HG02759 (cell line): ENCODE measurements at regions not wholly inside any gene's neighbourhood (a gene's known extent, or its start where the extent isn't known, plus 50 kb on each side); places are given as distances from the start of the nearest gene placed in this dataset.
"Not testable (repeated sequence)": the region's sequence is repeated elsewhere in the genome, so short reads cannot be mapped to it uniquely, and the experiment has no call there.

Experiments
- ATAC-seq: cut with Tn5 transposase; IDR thresholded peaks from one replicate; pipeline ENCODE4 v1.9.1; 2021; ENCODE audit warnings: mild to moderate bottlenecking, moderate library complexity; ENCODE audit not compliant: unreplicated experiment

DNA sequence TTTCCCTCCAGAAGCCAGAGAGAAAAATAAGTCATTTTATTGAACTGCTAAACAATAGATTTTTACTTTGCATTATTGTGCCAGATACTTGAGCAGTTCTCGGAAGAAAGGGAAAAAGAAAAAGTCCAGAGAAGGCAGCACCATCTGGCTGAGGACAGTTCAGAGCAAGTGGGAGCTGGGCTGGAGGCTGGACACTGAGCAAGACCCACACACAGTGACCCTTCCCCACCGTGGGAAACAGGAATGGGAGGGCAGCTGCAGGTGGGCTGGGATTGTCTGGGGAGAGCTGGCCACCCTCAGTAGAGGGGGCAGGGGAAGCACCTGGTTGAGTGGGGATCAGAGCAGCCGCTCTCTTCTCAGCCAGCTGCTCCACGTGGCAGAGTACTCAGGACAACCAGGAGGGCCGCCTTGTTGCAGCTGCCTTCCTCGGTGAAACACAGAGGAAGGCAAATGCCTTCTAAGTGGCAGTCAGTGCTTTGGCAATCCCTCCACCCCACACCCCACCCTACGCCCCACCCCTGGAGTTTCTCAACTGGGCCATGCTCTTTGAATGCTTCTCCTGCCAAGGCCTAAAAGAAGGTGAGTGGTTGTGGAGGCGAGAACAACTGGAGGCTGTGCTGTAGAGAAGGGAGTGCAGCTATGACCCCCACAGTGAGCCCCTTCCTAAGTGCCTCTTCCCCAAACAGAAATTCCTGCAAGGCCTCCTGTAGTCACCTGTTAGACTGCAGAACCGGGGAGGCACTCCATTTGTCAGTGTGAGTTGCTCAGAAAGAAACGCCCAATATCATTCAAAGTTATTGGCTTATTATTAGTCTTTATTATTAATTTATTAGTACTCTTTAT lies 179.3 kb downstream of the ZIC5 start:
- ATAC-seq = no peak

DNA sequence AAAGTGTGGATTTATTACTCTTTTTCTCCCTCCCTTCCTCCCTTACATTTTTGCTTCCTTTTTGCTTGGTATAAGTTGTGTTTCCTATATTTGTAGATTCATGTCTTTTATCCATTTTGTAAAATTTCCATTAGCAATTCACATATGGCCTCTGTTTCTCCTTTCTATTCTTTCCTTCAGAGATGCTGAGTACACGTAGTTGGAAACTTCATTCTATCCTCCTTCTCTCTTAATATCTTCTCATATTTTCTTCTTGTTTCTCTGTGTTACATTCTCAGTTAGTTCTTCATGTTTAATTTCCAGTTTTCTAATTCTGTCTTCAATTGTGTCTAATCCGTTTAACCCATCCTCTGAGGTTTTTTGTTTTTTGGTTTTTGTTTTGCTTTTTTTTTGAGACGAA lies 188.9 kb downstream of the ZIC5 start:
- ATAC-seq = no peak

DNA sequence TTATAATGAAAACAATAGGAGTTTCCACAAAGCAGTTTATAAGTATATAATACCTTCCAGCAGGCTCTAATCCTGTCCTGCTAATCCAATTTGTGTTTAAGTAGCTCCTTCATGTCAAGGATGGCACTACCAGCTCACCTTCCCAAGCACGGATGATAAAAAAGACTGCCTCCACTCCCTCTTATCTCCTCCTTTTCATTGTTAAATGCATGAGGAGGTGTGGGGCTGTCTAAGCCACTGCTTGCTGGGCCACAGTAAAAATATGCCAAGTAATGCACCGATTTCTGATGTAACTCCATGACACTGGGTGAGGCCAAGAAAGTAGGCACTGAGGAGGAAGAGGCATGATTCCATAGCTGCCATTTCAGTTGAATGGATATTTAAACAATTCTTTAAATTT lies 193.1 kb downstream of the ZIC5 start:
- no peak for ATAC-seq

DNA sequence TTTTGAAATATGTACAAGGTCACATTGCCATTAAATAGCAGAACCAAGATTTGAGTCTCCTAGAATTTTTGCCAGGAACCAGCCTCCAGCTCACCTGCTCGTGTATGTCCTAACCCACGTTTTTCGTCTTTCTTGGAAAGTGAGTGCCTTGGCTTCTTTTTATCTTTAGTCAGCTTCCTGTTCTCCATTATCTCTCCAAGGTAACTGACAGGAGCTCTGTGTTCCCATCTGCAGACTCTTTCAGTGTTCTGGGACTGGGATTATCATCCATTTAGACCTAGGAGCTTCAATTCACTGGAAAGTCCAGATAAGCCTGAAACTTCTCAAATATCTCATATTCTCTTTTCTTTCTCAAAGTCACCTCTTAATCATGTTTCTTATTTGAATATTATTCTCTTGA lies 193.7 kb downstream of the ZIC5 start:
- no peak for ATAC-seq

DNA sequence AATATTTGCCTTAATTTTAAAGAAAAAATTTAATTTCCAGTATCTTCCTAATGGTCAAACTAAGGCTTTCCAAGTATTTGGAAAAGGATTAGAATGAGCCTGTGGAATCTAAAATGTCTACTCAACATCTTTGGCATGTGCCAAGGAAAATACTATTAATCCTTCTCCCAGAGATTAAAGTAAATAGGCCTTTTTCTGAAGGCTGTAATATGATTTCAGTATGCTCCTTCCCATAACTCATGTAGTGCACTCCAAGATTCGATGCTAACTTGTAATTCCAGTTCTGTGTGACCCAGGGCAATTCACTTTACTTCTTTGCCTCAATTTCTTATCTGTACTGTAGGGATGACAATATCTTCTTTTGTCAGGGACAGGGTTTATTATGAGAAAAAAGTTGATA lies 196.9 kb downstream of the ZIC5 start:
- no peak for ATAC-seq

DNA sequence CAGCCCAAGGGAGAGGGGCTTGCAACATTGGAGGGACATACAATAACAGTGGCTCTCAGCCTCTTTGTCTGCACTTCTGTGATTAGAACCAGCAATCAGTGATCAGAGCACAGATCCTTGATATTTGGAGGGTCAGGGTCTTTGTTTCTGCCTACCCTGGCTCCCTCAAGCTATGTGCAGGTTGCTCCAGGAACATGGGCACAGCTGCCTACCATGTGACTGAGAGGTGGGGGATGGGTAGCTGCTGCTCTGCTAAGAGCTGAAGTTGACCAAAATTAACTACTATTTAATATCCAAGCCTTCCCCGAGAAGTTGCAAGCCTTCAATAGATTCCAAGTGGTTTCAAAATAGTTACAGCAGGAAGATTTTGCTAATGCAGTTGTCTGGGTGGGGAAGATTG lies 202.6 kb downstream of the ZIC5 start:
- no peak for ATAC-seq

DNA sequence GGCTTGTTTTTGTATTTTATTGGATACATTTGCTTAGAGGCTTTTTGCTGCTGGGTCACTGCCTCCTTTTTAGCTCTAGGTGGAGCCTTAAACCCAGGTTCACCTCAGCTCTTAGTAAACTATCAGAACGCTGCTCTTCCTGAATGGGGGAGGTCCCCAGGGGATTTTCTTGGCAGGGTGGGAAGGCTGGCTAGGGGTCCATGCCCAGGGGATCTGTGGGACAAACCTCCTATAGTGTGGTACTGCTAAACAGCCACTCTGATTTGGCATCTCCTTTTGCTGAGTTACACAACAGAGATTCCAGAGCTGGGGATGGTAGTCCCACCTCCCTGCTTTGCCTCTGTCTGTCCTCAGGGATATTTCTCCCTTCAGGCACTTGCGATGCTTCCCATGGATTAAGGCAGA lies 204.9 kb downstream of the ZIC5 start:
- ATAC-seq = no peak

DNA sequence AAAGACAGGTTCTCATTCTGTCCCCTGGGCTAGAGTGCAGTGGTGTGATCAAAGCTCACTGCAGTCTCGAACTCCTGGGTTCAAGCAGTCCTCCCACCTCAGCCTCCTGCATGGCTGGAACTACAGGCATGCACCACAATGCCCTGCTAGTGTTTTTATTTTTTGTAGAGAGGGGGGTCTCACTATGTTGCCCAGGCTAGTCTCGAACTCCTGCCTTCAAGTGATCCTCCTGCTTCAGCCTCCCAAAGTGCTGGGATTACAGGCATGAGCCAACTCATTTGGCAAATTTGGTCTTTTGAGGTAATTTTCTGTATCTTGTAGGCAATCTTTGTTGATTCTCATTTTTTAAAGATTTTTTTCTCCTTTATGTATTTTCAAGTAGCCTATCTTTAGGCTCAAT lies 205.7 kb downstream of the ZIC5 start:
- ATAC-seq = no peak

DNA sequence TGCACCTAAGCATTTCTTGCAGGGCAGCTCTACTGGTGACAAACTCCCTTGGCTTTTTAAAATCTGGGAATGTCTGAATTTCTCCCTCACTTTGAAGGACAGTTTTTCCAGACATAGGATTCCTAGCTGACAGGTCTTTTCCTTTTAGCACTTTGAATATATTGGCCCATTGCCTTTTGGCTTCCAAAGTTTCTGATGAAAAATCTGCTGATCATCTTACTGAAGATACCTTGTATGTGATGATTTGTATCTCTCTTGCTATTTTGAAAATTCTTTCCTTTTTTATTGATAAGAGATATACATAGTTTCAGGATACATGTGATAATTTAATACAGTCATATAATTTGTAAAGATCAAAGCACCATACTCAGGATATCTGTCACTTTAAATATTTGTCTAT lies 211.1 kb downstream of the ZIC5 start:
- ATAC-seq = no peak

DNA sequence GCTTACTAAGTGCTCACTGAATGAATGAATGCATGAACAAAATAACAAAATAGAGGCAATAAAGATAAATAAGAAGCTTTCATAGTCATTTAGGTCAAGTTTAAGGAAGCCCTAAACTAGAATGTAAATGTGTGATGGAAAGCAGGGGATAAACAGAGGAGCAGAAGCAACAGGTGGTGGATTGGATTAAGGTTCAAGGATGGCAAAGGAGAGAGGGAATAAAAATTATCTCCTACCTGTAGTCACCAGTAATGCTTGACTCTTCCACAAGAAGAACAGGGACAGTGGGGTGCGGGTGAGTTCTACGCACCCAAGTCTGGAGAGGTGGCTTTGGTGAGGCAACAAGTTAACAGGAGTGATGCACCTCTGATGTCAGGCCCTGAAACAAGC lies 212.4 kb downstream of the ZIC5 start:
- ATAC-seq = no peak

DNA sequence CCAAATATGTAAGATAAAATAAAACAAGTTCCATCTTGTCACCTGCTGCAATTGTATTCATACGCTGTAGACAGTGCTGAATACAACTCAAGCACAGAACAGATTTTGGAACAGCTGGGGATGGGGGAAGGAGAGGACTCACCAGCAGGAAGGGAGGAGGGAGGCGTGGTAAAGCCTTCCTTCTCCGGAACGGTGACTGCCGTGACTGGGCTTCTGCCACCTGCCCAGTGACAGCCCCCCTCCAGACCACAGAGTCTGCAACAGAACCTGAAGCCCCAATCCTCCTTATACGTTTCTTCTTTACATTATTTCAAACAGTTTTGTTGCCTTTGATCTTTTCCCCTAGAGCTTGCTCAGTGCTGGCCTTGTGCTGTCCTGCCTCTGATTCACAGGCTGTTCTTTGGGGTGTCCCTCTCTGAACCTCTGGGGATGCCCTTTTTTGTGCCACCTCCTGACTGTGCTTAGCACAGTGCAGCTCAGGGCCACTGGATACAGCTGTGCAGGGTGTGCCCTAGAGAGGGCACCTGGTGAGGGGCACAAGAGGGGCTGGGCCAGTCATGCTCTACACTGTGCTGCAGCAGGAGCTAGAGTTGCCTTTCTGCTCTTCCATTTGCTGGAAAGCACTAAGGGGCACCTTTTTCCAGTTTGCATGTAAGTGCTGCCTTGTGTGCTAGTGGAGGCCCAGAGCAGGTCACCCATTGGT lies 213.0 kb downstream of the ZIC5 start:
- no peak for ATAC-seq

DNA sequence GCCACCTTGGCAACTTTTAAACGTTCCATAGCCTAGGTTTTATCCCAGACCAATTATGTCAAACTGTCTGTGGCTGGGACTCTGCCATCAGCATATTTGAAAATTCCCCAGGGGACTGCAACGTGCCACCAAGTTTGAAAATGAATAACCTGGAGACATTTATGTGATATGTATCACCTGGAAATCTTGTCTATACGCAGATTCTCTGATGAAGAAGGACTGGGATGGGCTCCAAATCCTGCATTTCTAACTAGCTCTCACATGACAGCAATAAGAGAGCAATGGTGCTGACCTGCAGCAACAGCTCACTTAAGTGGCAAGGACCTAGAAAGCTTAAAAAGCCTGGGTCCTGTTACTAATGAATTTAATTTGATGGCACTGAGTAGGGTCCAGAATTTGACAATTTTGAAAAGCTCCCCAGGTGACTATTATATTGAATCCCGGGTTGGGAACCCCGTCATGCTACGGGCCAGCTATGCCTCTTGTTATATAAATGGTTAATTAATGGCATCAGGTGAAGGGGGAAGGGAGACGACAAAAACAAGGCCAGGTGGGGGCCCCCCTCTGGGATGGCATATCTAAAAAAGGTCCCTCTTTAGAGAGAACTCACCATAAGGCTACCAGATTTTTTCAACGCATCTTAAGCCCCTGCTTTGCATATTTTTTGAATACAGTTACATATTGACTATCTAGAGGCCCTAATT lies 213.7 kb downstream of the ZIC5 start:
- ATAC-seq = no peak

DNA sequence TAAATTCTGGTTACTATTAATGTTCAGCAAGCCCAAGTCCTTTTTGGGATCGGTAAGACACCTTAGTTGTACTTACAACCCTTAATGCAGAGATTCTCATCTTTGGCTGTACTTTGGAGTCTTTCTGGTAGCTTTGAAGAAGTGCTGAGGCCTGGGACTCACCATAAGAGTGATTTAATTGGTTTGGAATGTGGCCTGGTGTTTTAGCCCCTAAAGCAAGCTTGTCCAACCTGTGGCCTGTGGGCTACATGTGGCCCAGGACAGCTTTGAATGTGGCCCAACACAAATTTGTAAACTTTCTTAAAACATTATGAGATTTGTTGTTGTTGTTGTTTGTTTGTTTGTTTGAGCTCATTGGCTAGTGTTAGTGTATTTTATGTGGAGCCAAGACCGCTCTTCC lies 215.3 kb downstream of the ZIC5 start:
- ATAC-seq = no peak

DNA sequence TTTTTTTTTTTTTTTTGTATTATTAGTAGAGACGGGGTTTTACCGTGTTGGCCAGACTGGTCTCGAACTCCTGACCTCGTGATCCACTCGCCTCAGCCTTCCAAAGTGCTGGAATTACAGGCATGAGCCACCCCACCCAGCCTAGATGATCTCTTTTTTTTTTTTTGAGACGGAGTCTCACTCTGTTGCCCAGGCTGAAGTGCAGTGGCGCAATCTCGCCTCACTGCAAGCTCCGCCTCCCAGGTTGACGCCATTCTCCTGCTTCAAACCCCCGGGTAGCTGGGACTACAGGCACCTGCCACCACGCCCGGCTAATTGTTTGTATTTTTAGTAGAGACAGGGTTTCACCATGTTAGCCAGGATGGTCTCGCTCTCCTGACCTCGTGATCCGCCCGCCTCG lies 216.8 kb downstream of the ZIC5 start:
- ATAC-seq = not testable (repeated sequence)

DNA sequence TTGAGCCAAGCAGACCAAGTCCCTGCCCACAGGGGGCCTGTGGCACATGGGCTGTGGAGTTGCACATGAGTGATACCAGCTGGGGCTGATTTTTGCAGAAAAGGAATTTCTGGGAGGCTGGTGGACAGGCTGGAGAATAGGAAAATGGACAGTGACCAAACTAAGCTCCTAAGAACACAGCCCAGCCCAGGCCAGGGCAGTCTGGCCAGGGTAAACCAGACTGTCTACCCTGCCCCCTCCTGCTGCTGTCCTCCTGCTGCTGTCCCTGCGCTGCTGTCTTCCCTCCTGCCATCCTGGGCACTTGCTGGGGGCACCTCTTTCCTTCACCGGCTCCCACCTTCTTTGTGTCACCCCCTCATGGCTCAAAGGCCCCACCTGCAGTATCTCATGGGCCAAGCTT lies 219.2 kb downstream of the ZIC5 start:
- no peak for ATAC-seq

DNA sequence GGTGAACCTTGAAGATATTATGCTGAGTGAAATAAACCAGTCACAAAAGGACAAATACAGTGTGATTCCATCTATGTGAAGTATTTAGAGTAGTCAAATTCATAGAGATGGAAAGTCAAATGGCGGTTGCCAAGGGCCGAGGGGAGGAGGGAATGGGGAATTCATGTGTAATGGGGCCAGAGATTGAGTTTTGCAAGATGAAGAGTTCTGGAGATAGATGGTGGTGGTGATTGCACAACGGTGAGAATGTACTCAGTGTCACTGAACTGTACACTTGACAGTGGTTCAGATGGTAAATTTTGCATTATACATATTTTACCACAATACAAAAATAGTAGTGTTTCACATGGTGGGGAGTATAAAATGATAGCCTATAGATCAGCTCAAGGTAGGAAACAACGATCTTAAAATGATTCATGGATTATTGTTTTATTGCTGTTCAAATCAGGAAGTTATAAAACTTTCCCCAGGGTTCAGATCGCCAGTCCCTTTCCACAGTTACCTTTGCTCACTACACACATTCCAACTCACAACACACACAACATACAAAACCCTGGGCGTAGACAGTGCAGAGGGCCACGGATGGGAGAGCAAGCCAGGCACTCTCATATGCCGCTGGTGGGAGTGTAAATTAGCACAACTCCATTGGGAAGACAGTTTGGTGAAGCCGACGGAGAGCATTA lies 219.9 kb downstream of the ZIC5 start:
- ATAC-seq = no peak

DNA sequence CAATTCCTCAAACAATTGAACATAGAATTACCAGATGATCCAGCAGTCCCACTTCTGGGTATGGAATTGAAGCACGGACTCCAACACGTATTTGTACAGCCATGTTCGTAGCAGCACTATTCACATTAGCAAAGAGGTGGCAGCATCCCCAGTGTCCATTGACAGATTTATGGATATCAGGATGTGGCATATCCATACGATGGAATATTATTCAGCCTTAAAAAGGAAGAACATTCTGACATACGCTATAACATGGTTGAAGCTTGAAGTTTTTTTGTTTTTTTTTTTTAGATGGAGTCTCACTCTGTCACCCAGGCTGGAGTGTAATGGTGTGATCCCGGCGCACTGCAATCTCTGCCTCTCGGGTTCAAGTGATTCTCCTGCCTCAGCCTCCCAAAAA lies 220.6 kb downstream of the ZIC5 start:
- ATAC-seq = no peak

DNA sequence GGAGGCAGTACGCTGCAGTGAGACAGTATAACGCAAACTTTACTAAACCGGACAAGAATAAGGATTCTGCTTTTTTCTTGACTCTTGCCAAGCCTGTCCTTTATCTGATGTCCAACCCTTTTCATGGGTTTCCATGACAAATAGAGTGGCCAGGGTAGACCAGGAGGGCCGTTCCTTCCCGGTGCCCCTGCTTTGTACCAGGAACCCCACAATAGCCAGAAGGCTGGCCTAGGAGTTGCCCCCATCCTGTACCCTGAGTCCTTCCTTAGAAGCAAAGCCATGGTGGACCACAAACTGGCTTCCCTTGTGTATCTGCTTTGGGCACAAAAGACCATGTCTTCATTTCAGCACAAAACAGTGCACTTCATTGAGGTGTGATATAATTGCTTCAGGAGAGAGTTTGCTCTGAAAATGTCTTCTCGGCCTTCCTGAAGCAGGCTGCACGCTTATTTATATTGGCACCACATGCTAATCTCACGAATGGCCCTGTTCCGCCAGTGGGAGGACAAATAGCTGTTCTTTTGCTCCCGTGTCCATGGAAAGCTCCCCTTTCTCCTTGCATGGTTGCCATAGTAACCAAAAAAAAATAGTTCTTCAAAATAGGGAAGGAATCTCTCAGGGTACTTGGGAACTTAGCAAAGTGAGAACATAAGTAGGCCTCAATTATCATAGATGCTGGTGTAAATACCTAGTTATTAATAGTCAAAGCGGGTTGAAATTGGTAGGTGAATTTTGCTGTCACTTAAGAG lies 222.1 kb downstream of the ZIC5 start:
- ATAC-seq = no peak

DNA sequence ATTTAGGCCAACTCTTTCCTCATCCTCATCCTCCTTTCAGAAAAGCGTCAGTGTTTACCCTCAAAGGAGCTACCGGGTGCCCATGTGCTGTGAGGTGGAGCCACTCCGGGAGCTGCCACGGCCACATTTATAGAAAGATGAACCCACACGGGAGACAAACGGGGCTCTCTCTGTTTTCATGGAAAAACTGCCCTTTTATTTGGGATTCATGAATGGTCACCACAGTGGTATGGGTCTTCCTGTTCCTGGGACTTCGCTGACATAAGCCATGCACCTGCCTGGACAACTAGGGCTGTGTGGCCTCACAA lies 224.2 kb downstream of the ZIC5 start:
- ATAC-seq = no peak

DNA sequence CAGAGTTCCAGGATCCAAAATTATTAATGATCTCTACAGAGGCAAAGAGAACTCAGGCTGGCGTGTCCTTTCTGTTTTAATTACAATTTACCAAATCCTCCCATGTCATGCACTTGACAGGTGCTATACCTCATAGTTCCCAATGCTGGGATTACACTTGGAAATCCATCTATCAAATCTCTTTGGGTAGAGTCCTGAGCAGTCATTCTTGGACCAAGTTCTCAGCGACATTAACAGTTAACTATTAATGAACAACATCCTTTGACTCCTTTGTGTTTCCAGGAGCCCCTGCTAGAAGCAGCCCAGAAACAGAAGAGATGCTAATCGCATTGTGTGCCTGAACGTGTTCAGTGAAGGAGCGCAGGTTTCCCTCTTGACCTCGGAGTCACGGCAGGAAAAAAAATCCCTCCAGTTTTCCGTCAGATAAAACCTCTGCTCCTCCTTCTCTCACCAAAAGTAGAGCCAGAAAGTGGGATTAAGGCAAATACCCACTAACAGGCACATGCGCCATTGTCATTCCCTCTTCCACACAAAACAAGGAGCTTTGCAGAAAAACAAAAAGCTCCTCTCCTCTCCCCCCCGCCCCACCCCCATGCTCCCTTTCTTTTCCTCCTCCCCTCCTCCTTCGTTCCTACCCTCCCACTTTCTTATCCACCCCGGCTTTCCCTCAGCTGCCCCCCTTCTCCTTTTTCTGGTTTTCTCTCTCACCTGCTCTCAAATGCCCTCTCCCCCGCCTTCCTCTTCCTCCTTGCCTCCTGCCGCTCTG lies 224.7 kb downstream of the ZIC5 start:
- no peak for ATAC-seq
